GM18520 (cell line): ENCODE measurements at regions not wholly inside any gene's neighbourhood (a gene's known extent, or its start where the extent isn't known, plus 50 kb on each side); places are given as distances from the start of the nearest gene placed in this dataset.
"Not testable (repeated sequence)": the region's sequence is repeated elsewhere in the genome, so short reads cannot be mapped to it uniquely, and the experiment has no call there.

Source experiments
- ATAC-seq: cut with Tn5 transposase; IDR thresholded peaks from one replicate; pipeline ENCODE4 v1.9.1; 2021; ENCODE audit not compliant: unreplicated experiment

- ATAC-seq: no peak
Measured at GRCh38 chr6:81373414-81373813, 379.1 kb downstream of the TENT5A start.

DNA sequence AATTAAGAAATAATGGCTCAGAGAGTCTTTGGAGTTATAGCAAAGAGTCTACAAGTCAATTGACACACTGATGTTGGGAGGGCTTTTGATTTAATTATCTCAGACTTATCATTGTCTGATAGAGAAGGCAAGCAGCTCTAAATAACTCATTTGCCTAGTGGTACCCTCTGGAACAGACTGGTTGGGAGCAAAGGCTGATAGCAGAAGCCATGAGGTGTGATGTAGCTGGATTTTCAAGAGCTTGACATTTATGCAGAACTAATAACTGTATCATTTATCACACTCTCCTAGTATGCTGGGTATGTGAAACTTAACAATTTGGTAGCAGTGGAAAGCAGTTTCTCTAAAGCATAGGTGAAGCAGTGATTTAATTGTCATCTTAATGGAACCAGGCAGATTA, 380.6 kb downstream of the TENT5A start:
- no peak for ATAC-seq

- ATAC-seq: no peak
Measured at GRCh38 chr6:81366972-81367371, 385.5 kb downstream of the TENT5A start.

- ATAC-seq: no peak
Measured at GRCh38 chr6:81362246-81362645, 390.2 kb downstream of the TENT5A start.

DNA sequence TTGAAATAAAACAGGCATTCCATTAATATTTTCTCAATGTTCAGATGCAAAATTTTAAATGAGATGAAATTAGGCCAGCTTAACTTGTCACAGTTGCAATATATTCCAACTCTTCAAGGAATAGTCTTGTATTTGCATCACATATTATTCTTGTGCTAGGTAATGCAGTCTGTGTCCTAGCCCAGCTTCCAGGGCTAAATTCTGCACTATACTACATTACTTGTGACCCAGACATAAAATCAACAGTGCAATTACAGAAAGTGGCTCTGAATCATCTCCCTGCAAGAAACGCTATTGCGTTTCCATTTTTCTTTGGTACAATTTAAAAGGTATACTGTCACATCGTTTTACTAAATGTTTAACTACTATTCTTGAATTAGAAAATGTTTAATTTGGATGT, 399.2 kb downstream of the TENT5A start:
- no peak for ATAC-seq

- ATAC-seq: not testable (repeated sequence)
Measured at GRCh38 chr6:81344026-81344425, 408.5 kb downstream of the TENT5A start.

DNA sequence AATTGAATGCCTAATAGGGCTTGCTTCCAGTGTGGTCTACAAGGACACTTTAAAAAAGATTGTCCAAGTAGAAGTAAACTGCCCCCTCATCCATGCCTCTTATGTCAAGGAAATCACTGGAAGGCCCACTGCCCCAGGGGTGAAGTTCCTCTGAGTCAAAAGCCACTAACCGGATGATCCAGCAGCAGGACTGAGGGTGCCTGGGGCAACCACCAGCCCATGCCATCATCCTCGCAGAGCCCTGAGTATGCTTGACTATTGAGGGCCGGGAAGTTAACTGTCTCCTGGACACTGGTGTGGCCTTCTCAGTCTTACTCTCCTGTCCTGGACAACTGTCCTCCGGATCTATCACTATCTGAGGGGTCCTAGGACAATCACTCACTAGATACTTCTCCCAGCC, 411.5 kb downstream of the TENT5A start:
- ATAC-seq: no peak

- ATAC-seq: no peak
Measured at GRCh38 chr6:81331526-81331925, 421.0 kb downstream of the TENT5A start.

DNA sequence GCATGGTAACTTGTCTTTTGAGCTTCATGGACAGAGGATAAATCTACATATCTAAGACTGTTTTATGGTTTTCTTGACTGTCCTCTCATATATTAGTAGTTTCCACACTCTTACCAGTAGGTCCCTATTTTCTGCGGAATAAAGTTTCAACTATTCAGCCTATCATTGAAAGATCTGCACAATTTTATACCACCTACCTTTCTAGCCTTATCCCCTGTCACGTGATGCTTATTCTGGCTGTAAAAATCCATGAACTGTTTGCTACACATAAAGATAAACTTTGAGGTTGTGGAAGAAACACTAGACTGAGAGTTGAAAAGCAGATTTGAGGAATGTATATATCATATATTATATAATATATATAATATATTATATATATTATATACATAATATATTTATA, 423.8 kb downstream of the TENT5A start:
- ATAC-seq: no peak

GRCh38 chr6:81326881-81327561, 425.5 kb downstream of the TENT5A start:
- no peak for ATAC-seq

DNA sequence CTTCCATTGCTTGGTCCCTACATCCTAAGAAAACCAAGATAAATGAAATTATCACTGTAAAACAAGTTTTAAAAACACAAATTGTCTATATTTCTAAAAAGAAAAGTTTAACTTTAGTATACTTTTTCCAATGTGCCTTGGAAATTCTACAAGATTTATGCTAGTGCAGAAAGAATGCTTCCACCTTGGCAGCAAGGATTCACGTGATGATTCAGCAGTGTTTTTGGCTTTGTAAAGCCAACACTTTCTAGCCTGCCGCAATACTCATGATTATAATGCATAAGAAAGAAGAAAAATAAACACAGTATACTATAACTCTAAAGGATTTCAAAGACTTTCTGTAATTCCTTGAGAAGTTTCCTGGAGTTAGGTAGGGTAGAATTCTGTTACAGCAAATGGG, 442.7 kb downstream of the TENT5A start:
- ATAC-seq: no peak

GRCh38 chr6:81308577-81309279, 443.8 kb downstream of the TENT5A start:
- no peak for ATAC-seq

GRCh38 chr6:81307651-81308214, 444.7 kb downstream of the TENT5A start:
- ATAC-seq: no peak

GRCh38 chr6:81304466-81304865, 448.0 kb downstream of the TENT5A start:
- ATAC-seq: no peak

DNA sequence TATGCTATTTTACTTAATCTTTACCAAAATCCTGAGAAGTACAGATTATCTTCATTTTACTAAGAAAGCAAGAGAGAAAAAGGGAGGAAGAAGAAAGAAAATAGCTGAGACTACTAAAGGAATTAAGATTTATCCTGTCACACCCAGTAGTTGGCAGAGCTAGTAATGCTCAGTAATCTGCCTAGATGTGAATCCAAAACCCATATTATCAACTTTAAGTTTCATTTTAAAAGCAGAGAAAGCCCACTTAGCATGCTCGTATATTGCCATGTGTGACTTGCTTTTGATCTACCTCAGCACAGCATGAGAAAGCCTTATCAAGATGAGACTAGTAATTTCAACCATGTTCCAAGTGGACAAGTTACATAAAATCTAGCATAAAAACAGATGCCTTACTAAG, 451.5 kb downstream of the TENT5A start:
- ATAC-seq: no peak

GRCh38 chr6:81298751-81299150, 453.7 kb downstream of the TENT5A start:
- no peak for ATAC-seq

- no peak for ATAC-seq
Measured at GRCh38 chr6:81295310-81295709, 457.2 kb downstream of the TENT5A start.

DNA sequence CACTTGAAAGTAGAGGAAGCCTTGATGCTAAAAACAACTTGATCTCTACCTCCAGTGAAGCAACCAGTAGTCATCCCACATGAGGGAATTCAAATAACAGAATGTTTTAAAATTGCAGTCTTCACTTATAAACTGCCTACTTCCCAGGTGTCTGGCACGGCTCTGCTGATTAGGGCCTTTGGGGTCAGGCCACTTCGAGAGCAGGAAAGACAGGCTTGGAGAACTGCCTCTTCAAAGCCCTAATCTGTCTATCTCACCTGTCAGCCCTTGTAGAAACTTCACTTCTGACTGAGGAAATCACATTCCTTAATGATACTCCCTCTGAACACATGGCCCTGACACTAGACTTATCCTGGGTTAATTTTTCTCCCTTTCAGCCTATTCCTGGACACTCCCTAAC, 458.6 kb downstream of the TENT5A start:
- no peak for ATAC-seq

- ATAC-seq: no peak
Measured at GRCh38 chr6:81289229-81289628, 463.3 kb downstream of the TENT5A start.

- ATAC-seq: no peak
Measured at GRCh38 chr6:81265106-81265505, 487.4 kb downstream of the TENT5A start.

- ATAC-seq: no peak
Measured at GRCh38 chr6:81263531-81264168, 488.8 kb downstream of the TENT5A start.

DNA sequence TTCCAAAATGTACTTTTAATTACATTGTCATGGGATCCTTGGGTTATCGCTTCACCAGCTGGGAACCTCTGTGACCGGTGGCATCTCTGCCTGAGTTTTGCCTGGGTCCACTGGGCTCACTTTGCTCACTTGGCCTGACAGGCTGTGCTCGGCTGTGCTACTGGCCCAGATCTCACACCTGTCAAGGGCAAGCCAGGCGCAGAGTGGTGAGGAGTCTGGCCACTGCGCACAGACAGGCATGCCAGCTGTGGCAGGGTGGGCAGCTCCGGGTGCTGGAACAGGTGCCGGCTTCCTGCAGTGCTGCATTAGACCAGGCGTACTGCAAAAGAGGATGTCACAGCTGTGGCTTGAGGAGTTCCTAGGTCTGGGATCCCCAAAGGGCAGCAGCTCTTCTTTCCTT, 489.8 kb downstream of the TENT5A start:
- no peak for ATAC-seq
